Right lobe of liver (tissue), 4 donors: ENCODE measurements at regions not wholly inside any gene's neighbourhood (a gene's known extent, or its start where the extent isn't known, plus 50 kb on each side); places are given as distances from the start of the nearest gene placed in this dataset.

Experiments used
- CTCF ChIP-seq, 4 donors: fragments of 200-600 bp in 3 of 4; fragments of 450-650 bp in 1 of 4; IDR thresholded peaks; one replicate each; pipeline versions ENCODE4 v1.5.1 to v1.8.0; 2016 to 2022; ENCODE audit warnings: antibody characterized with exemption in 4 of 4, mild to moderate bottlenecking in 2 of 4
- POLR2A ChIP-seq: fragments of 450-650 bp; IDR thresholded peaks from one replicate; pipeline ENCODE4 v1.6.1; 2017; ENCODE audit warnings: antibody characterized with exemption, mild to moderate bottlenecking
- donor health status: DM: no; HTN: no; CAD: no.
- donor health status: DM: no; HTN: no; CAD: no.
- donor health status: DM: no; HTN: yes; CAD: no.

- TF ChIP-seq CTCF (IDR thresholded peaks at IDR 0.05) (no peak), POLR2A (no peak)
These were observed 315.1 kb upstream of the RASGEF1B start for GRCh38 chr4:81786766-81787165.
